ENCODE measurements at regions not wholly inside any gene's neighbourhood (a gene's known extent, or its start where the extent isn't known, plus 50 kb on each side); places are given as distances from the start of the nearest gene placed in this dataset.

DNA sequence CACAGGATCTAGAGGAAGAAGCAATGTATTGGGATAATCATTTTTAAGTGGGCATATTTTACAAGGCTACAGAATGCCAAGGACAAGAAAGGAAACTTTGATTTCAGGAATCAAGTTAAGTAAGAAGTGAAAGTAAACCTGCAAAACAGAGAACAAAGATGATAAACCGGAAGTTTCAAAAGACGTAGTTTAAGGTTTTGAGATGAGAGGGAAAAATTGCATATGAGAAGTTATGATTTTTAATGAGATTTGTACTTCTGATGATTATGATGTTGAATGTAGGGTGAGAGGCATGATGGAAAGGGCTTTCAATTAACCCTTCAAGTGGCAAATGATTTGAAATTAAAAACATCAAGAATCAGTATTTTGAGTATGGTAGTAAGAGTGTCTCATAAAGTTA is 134.9 kb downstream of the CAPZA3 start:
- TF ChIP-seq POLR2A (IDR thresholded peaks at IDR 0.05; ENCODE audit: low read depth, low read length) (no peak), NFYA (IDR thresholded peaks at IDR 0.05; ENCODE audit: borderline replicate concordance, low read depth, low read length) (no peak), SIN3A (IDR thresholded peaks at IDR 0.05; ENCODE audit: low read depth, low read length) (no peak), RAD51 (IDR thresholded peaks at IDR 0.05) (no peak)
- TF ChIP-seq, protein P1, sequence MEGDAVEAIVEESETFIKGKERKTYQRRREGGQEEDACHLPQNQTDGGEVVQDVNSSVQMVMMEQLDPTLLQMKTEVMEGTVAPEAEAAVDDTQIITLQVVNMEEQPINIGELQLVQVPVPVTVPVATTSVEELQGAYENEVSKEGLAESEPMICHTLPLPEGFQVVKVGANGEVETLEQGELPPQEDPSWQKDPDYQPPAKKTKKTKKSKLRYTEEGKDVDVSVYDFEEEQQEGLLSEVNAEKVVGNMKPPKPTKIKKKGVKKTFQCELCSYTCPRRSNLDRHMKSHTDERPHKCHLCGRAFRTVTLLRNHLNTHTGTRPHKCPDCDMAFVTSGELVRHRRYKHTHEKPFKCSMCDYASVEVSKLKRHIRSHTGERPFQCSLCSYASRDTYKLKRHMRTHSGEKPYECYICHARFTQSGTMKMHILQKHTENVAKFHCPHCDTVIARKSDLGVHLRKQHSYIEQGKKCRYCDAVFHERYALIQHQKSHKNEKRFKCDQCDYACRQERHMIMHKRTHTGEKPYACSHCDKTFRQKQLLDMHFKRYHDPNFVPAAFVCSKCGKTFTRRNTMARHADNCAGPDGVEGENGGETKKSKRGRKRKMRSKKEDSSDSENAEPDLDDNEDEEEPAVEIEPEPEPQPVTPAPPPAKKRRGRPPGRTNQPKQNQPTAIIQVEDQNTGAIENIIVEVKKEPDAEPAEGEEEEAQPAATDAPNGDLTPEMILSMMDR (IDR thresholded peaks at IDR 0.05 in 2 of 3, conservative IDR thresholded peaks at IDR 0.05 in 1 of 3; ENCODE audit: control insufficient read depth in 2 of 3, extremely low read depth in 1 of 3, insufficient read depth in 1 of 3, low read depth in 3 of 3, low read length in 3 of 3), result no peak

Data from GM12878 (cell line).